SK-N-SH (cell line): ENCODE measurements at regions not wholly inside any gene's neighbourhood (a gene's known extent, or its start where the extent isn't known, plus 50 kb on each side); places are given as distances from the start of the nearest gene placed in this dataset.

Experiments used
- CTCF ChIA-PET: fragments of 300-600, 350-600 bp; formaldehyde crosslinking; extraction: SDS; loops from one replicate; lab custom pipeline; 2021; lab: Yijun Ruan, JAX
- POLR2A ChIA-PET: fragments of 350-600 bp; sonication (Branson Sonifier 250); formaldehyde crosslinking; extraction: SDS; loops from one replicate; lab custom pipeline; 2020; ENCODE audit warnings: antibody characterized with exemption, inconsistent platforms; lab: Yijun Ruan, JAX
- DNase-seq: peaks from one replicate; pipeline ENCODE4 v3.0.0; 2012
- H2AFZ ChIP-seq: fragments of 200-600 bp; sonication (generic); 2 replicates; pipeline ENCODE4 v1.8.1; 2016; ENCODE audit warnings: antibody characterized with exemption, mild to moderate bottlenecking, low read depth
- H3F3A ChIP-seq: fragments of 200-600 bp; sonication (generic); replicated peaks from 2 replicates; pipeline ENCODE3; 2016; ENCODE audit warnings: antibody characterized with exemption, mild to moderate bottlenecking; ENCODE audit not compliant: insufficient read depth
- H3K27ac ChIP-seq, 2 experiments: fragments of 200-500 bp in 1 of 2; fragments of 200-600 bp in 1 of 2; sonication (Bioruptor generic) in 1 of 2; sonication (generic), shearing (Covaris generic) in 1 of 2; 2 replicates each; pipeline versions ENCODE4 v1.5.1 to v1.6.1; 2014 to 2016; ENCODE audit warnings: low read depth in 2 of 2, inconsistent platforms in 1 of 2, low read length in 1 of 2, mild to moderate bottlenecking in 1 of 2, mixed read lengths in 1 of 2
- H3K27me3 ChIP-seq: fragments of 200-600 bp; sonication (generic), shearing (Covaris generic); 2 replicates; pipeline ENCODE4 v1.6.1; 2016; ENCODE audit warnings: mixed run types; ENCODE audit not compliant: insufficient read depth
- H3K36me3 ChIP-seq, 2 experiments: fragments of 200-500 bp in 1 of 2; fragments of 200-600 bp in 1 of 2; sonication (Bioruptor generic) in 1 of 2; sonication (generic) in 1 of 2; replicated peaks in 1 of 2; 2 replicates each; pipeline versions ENCODE3 to v1.5.1; 2014 to 2016; ENCODE audit warnings: low read length in 1 of 2, mild to moderate bottlenecking in 1 of 2; ENCODE audit not compliant: insufficient read depth in 2 of 2, control insufficient read depth in 1 of 2
- H3K4me1 ChIP-seq, 2 experiments: fragments of 200-500 bp in 1 of 2; fragments of 200-600 bp in 1 of 2; sonication (Bioruptor generic) in 1 of 2; sonication (generic), shearing (Covaris generic) in 1 of 2; 2 replicates each; pipeline versions ENCODE4 v1.5.1 to v1.6.1; 2014 to 2016; ENCODE audit warnings: low read depth in 1 of 2, low read length in 1 of 2, mixed run types in 1 of 2; ENCODE audit not compliant: insufficient read depth in 2 of 2, control insufficient read depth in 1 of 2
- H3K4me2 ChIP-seq: fragments of 200-600 bp; sonication (generic), shearing (Covaris generic); 2 replicates; pipeline ENCODE4 v1.6.1; 2017; ENCODE audit warnings: mixed run types
- H3K4me3 ChIP-seq, 2 experiments: fragments of 200-500 bp in 1 of 2; fragments of 200-600 bp in 1 of 2; sonication (Bioruptor generic) in 1 of 2; sonication (generic), shearing (Covaris generic) in 1 of 2; 2 replicates each; pipeline versions ENCODE4 v1.5.1 to v1.8.1; 2014 to 2016; ENCODE audit warnings: low read depth in 2 of 2, inconsistent platforms in 1 of 2, low read length in 1 of 2, mild to moderate bottlenecking in 1 of 2, mixed read lengths in 1 of 2, moderate library complexity in 1 of 2
- H3K79me2 ChIP-seq: fragments of 200-600 bp; sonication (generic); 2 replicates; pipeline ENCODE4 v1.8.1; 2017; ENCODE audit warnings: mild to moderate bottlenecking; ENCODE audit not compliant: insufficient read depth
- H3K9ac ChIP-seq: fragments of 200-600 bp; sonication (generic); 2 replicates; pipeline ENCODE4 v1.6.1; 2017; ENCODE audit warnings: mixed run types
- H3K9me2 ChIP-seq: fragments of 200-600 bp; sonication (generic); 2 replicates; pipeline ENCODE4 v1.6.1; 2017; ENCODE audit warnings: mixed run types
- H3K9me3 ChIP-seq: fragments of 200-600 bp; sonication (generic); 2 replicates; pipeline ENCODE4 v1.6.1; 2017; ENCODE audit warnings: mixed run types, mild to moderate bottlenecking, moderate library complexity
- H4K20me1 ChIP-seq: fragments of 200-600 bp; sonication (generic); 2 replicates; pipeline ENCODE4 v1.6.1; 2017; ENCODE audit warnings: mild to moderate bottlenecking, mixed run types; ENCODE audit not compliant: insufficient read depth
- CHD2 ChIP-seq: fragments of 150-350 bp; IDR thresholded peaks from 2 replicates; pipeline ENCODE4 v1.6.1; 2018; ENCODE audit warnings: low read length; ENCODE audit not compliant: partially characterized antibody
- ELF1 ChIP-seq: IDR thresholded peaks from 2 replicates; pipeline ENCODE4 v1.4.0; 2012
- EZH2phosphoT487 ChIP-seq: fragments of 200-600 bp; sonication (generic); IDR thresholded peaks from 2 replicates; pipeline ENCODE4 v1.6.1; 2017; ENCODE audit warnings: low read depth, mixed run types, mild to moderate bottlenecking, antibody characterized with exemption, moderate library complexity, borderline replicate concordance
- FOSL2 ChIP-seq: IDR thresholded peaks from 2 replicates; pipeline ENCODE4 v1.4.0; 2012; ENCODE audit warnings: low read depth, mild to moderate bottlenecking, moderate library complexity, borderline replicate concordance
- FOXJ3 ChIP-seq: sonication (generic); formaldehyde crosslinking; IDR thresholded peaks from 2 replicates; pipeline ENCODE4 v1.5.1; 2020; ENCODE audit warnings: mild to moderate bottlenecking, missing genetic modification reagents
- MEF2A ChIP-seq: IDR thresholded peaks from 2 replicates; pipeline ENCODE4 v1.4.0; 2012; ENCODE audit warnings: low read depth, borderline replicate concordance
- MXI1 ChIP-seq: IDR thresholded peaks from 2 replicates; pipeline ENCODE4 v1.6.1; 2012; ENCODE audit warnings: mild to moderate bottlenecking, low read depth, low read length, improper control_type of control experiment
- NFIC ChIP-seq: IDR thresholded peaks from 2 replicates; pipeline ENCODE4 v1.4.0; 2012; ENCODE audit warnings: borderline replicate concordance
- NRF1 ChIP-seq: IDR thresholded peaks from 2 replicates; pipeline ENCODE4 v1.6.1; 2012; ENCODE audit warnings: low read depth, mild to moderate bottlenecking, low read length
- POLR2AphosphoS5 ChIP-seq: IDR thresholded peaks from 2 replicates; pipeline ENCODE4 v1.6.1; 2012; ENCODE audit warnings: low read depth, low read length
- RAD21 ChIP-seq: IDR thresholded peaks from 2 replicates; pipeline ENCODE4 v1.6.1; 2012; ENCODE audit warnings: mild to moderate bottlenecking, low read length
- RCOR1 ChIP-seq: fragments of 150-350 bp; IDR thresholded peaks from 2 replicates; pipeline ENCODE4 v1.6.1; 2017; ENCODE audit warnings: antibody characterized with exemption, low read length
- RFX5 ChIP-seq: IDR thresholded peaks from 2 replicates; pipeline ENCODE4 v1.6.1; 2012; ENCODE audit warnings: mild to moderate bottlenecking, improper control_type of control experiment, low read length
- SIN3A ChIP-seq: IDR thresholded peaks from 2 replicates; pipeline ENCODE4 v1.6.1; 2012; ENCODE audit warnings: low read depth, mild to moderate bottlenecking, low read length, moderate library complexity, borderline replicate concordance
- TCF12 ChIP-seq: IDR thresholded peaks from 2 replicates; pipeline ENCODE4 v1.4.0; 2012
- WGBS: methylation state at CpG from one replicate; pipeline ENCODE4 v1.1.6; 2017; ENCODE audit warnings: low lambda C conversion rate; 5-methylcytosine and 5-hydroxymethylcytosine counted together
- TF ChIP-seq, protein P1 (sequence below): IDR thresholded peaks from 2 replicates; pipeline ENCODE4 v1.4.0; 2012; ENCODE audit warnings: low read depth, borderline replicate concordance
- TF ChIP-seq, protein P2 (sequence below): fragments of 150-350 bp; IDR thresholded peaks from 2 replicates; pipeline ENCODE4 v1.6.1; 2017; ENCODE audit warnings: antibody characterized with exemption, low read length, low read depth, borderline replicate concordance
- TF ChIP-seq, protein P3 (sequence below): IDR thresholded peaks from 2 replicates; pipeline ENCODE4; 2012
- TF ChIP-seq, protein P4 (sequence below): fragments of 200-600 bp; sonication (generic); IDR thresholded peaks from 2 replicates; pipeline ENCODE4 v1.6.1; 2017; ENCODE audit warnings: antibody characterized with exemption, mild to moderate bottlenecking, moderate library complexity
- TF ChIP-seq, protein P5 (sequence below): IDR thresholded peaks from 2 replicates; pipeline ENCODE4 v1.4.0; 2012; ENCODE audit warnings: low read depth, borderline replicate concordance

DNA sequence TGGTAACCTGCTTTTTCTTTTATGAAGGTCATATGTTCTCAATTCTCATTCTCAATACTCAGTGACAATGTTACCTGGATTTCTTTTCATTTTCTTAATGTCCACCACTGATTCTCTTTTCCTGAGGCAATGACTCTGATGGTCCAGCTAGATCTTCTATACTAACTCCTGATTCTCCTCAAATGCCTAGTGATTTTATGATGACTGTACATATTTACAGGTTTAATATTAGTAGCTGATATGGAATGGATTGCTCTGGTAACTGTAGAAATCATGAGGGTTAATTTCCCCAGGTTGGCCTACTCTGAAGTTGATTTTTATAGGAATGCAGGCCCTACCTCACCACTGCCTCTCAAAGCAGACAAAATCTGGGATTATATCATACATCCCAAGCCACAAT lies 308.6 kb upstream of the CNR1 start (continued):
- TF ChIP-seq, protein P1, sequence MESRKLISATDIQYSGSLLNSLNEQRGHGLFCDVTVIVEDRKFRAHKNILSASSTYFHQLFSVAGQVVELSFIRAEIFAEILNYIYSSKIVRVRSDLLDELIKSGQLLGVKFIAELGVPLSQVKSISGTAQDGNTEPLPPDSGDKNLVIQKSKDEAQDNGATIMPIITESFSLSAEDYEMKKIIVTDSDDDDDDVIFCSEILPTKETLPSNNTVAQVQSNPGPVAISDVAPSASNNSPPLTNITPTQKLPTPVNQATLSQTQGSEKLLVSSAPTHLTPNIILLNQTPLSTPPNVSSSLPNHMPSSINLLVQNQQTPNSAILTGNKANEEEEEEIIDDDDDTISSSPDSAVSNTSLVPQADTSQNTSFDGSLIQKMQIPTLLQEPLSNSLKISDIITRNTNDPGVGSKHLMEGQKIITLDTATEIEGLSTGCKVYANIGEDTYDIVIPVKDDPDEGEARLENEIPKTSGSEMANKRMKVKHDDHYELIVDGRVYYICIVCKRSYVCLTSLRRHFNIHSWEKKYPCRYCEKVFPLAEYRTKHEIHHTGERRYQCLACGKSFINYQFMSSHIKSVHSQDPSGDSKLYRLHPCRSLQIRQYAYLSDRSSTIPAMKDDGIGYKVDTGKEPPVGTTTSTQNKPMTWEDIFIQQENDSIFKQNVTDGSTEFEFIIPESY = no peak
- TF ChIP-seq CHD2 = no peak

DNA sequence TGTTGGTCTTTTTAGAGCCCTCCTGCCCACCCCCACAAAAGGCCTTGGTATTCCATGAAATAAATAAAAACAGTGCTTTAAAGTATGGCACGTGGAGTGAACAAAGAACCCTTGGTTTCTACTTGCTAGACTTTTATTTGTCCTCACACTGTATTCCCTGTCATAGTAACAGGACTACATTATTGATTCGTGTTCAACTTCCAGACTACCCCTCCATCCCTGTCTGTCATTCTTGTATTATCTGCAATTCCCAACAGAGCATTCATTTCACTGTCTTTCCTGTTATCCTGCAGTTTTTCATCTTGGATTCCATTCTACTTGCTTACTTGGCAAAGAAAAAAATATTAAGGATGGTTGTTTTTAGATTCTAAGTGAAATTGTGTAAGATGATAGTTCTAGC lies 307.4 kb upstream of the CNR1 start:
- no peak overlapping the region for H3K27ac ChIP-seq
- H3K9ac ChIP-seq = no peak overlapping the region
- H3K9me3 ChIP-seq = no peaks in the 10 kb centered on the region
- no peaks in the 10 kb centered on the region for H4K20me1 ChIP-seq
- no peaks in the 10 kb centered on the region for H3K27me3 ChIP-seq
- ChIA-PET POLR2A (no interaction called here), CTCF (interaction anchor here (1.2 kb wide), 1 partner anchor 19 kb away, joined by 3 read pairs; no protein-coding TSS in a partner anchor)
- no peak for DNase-seq
- H3F3A ChIP-seq = no peaks in the 10 kb centered on the region
- no peak overlapping the region for H3K4me3 ChIP-seq
- no peaks in the 10 kb centered on the region for H3K4me1 ChIP-seq
- TF ChIP-seq, protein P2, sequence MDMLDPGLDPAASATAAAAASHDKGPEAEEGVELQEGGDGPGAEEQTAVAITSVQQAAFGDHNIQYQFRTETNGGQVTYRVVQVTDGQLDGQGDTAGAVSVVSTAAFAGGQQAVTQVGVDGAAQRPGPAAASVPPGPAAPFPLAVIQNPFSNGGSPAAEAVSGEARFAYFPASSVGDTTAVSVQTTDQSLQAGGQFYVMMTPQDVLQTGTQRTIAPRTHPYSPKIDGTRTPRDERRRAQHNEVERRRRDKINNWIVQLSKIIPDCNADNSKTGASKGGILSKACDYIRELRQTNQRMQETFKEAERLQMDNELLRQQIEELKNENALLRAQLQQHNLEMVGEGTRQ = no peak
- TF ChIP-seq FOXJ3 (CRISPR knock-in tag) (no peak), EZH2phosphoT487 (no peak), RAD21 (no peak), MXI1 (no peak), MEF2A (no peak), CHD2 (no peak), RFX5 (no peak), ELF1 (no peak), FOSL2 (no peak), TCF12 (no peak), RCOR1 (no peak), NFIC (no peak), POLR2AphosphoS5 (no peak), SIN3A (no peak), NRF1 (no peak)
- TF ChIP-seq, protein P3, sequence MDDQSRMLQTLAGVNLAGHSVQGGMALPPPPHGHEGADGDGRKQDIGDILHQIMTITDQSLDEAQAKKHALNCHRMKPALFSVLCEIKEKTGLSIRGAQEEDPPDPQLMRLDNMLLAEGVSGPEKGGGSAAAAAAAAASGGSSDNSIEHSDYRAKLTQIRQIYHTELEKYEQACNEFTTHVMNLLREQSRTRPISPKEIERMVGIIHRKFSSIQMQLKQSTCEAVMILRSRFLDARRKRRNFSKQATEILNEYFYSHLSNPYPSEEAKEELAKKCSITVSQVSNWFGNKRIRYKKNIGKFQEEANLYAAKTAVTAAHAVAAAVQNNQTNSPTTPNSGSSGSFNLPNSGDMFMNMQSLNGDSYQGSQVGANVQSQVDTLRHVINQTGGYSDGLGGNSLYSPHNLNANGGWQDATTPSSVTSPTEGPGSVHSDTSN = no peak
- TF ChIP-seq, protein P4, sequence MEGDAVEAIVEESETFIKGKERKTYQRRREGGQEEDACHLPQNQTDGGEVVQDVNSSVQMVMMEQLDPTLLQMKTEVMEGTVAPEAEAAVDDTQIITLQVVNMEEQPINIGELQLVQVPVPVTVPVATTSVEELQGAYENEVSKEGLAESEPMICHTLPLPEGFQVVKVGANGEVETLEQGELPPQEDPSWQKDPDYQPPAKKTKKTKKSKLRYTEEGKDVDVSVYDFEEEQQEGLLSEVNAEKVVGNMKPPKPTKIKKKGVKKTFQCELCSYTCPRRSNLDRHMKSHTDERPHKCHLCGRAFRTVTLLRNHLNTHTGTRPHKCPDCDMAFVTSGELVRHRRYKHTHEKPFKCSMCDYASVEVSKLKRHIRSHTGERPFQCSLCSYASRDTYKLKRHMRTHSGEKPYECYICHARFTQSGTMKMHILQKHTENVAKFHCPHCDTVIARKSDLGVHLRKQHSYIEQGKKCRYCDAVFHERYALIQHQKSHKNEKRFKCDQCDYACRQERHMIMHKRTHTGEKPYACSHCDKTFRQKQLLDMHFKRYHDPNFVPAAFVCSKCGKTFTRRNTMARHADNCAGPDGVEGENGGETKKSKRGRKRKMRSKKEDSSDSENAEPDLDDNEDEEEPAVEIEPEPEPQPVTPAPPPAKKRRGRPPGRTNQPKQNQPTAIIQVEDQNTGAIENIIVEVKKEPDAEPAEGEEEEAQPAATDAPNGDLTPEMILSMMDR = no peak
- TF ChIP-seq, protein P5, sequence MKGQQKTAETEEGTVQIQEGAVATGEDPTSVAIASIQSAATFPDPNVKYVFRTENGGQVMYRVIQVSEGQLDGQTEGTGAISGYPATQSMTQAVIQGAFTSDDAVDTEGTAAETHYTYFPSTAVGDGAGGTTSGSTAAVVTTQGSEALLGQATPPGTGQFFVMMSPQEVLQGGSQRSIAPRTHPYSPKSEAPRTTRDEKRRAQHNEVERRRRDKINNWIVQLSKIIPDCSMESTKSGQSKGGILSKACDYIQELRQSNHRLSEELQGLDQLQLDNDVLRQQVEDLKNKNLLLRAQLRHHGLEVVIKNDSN = no peak
- no peak overlapping the region for H3K4me2 ChIP-seq
- H2AFZ ChIP-seq = no peak overlapping the region
- no peaks in the 10 kb centered on the region for H3K79me2 ChIP-seq
- no peaks in the 10 kb centered on the region for H3K36me3 ChIP-seq
- 20% methylated on average over 2 of the region's 2 CpGs for WGBS
- H3K9me2 ChIP-seq = no peaks in the 10 kb centered on the region
